Common myeloid progenitor, CD34-positive (primary cell): ENCODE measurements at regions not wholly inside any gene's neighbourhood (a gene's known extent, or its start where the extent isn't known, plus 50 kb on each side); places are given as distances from the start of the nearest gene placed in this dataset.

Experiments
- CTCF ChIA-PET: fragments of 350-600 bp; sonication (Branson Sonifier 250); formaldehyde crosslinking; loops from one replicate; lab custom pipeline; 2021; ENCODE audit warnings: antibody characterized with exemption; lab: Charles Lee
- POLR2A ChIA-PET: fragments of 350-600 bp; sonication (Branson Sonifier 250); formaldehyde crosslinking; loops from one replicate; lab custom pipeline; 2021; ENCODE audit warnings: antibody characterized with exemption; lab: Charles Lee
- DNase-seq, 3 donors: peaks; one replicate each; pipeline versions ENCODE4 v3.0.0 to v3.0.0-alpha.2; 2013
- H3K27ac ChIP-seq, 2 experiments: 1 replicate in 1 of 2; 2 replicates in 1 of 2; pipeline ENCODE4 v1.7.0; 2013; ENCODE audit warnings: inconsistent platforms in 2 of 2, low read length in 2 of 2, mild to moderate bottlenecking in 2 of 2, low read depth in 1 of 2, moderate library complexity in 1 of 2; ENCODE audit not compliant: severe bottlenecking in 2 of 2, insufficient read depth in 1 of 2, poor library complexity in 1 of 2
- H3K27me3 ChIP-seq, 5 experiments: replicated peaks in 2 of 5; 1 replicate in 3 of 5; 2 replicates in 2 of 5; pipeline versions ENCODE4 v1.6.1 to v1.7.0; 2013; ENCODE audit warnings: low read length in 4 of 5, mild to moderate bottlenecking in 2 of 5, moderate library complexity in 2 of 5, inconsistent platforms in 1 of 5; ENCODE audit not compliant: insufficient read depth in 5 of 5, control insufficient read depth in 4 of 5
- H3K36me3 ChIP-seq, 4 experiments: 1 replicate in 2 of 4; 2 replicates in 2 of 4; pipeline versions ENCODE4 v1.6.1 to v1.7.0; 2013; ENCODE audit warnings: low read length in 3 of 4, control low read depth in 1 of 4, mild to moderate bottlenecking in 1 of 4; ENCODE audit not compliant: control insufficient read depth in 4 of 4, insufficient read depth in 4 of 4
- H3K4me1 ChIP-seq, 4 experiments: 1 replicate in 3 of 4; 2 replicates in 1 of 4; pipeline versions ENCODE4 v1.6.1 to v1.7.1; 2013; ENCODE audit warnings: low read length in 3 of 4, mild to moderate bottlenecking in 3 of 4, control low read depth in 1 of 4, inconsistent platforms in 1 of 4, moderate library complexity in 1 of 4; ENCODE audit not compliant: control insufficient read depth in 4 of 4, insufficient read depth in 4 of 4; ENCODE audit errors: control extremely low read depth in 1 of 4
- H3K4me3 ChIP-seq, 7 experiments: 1 replicate in 4 of 7; 2 replicates in 3 of 7; pipeline versions ENCODE4 v1.5.1 to v1.7.0; 2013; ENCODE audit warnings: mild to moderate bottlenecking in 7 of 7, low read length in 6 of 7, moderate library complexity in 6 of 7, inconsistent platforms in 2 of 7, low read depth in 2 of 7, control low read depth in 1 of 7; ENCODE audit not compliant: insufficient read depth in 4 of 7, control insufficient read depth in 1 of 7; ENCODE audit errors: extremely low read depth in 1 of 7
- H3K9me3 ChIP-seq, 5 experiments: 1 replicate in 4 of 5; 2 replicates in 1 of 5; pipeline versions ENCODE4 v1.6.1 to v1.7.1; 2013; ENCODE audit warnings: low read length in 4 of 5, mild to moderate bottlenecking in 2 of 5, inconsistent platforms in 1 of 5, low read depth in 1 of 5, moderate library complexity in 1 of 5; ENCODE audit not compliant: control insufficient read depth in 4 of 5, insufficient read depth in 2 of 5; ENCODE audit errors: control extremely low read depth in 1 of 5
- WGBS: methylation state at CpG from one replicate; pipeline ENCODE4 v1.1.5; 2013; ENCODE audit not compliant: insufficient coverage; 5-methylcytosine and 5-hydroxymethylcytosine counted together

- Histone ChIP-seq H3K4me1 (no peaks in the 10 kb centered on the region), H3K9me3 (peaks cover 0 to 10% (median 2%) of the 10 kb centered on the region in 5 experiments), H3K27ac (no peak overlapping the region), H3K4me3 (no peak overlapping the region), H3K36me3 (no peaks in the 10 kb centered on the region), H3K27me3 (no peaks in the 10 kb centered on the region)
- CTCF ChIA-PET = interaction anchor here (0.9 kb wide), 1 partner anchor 154 kb away, joined by 3 read pairs; no protein-coding TSS in a partner anchor
- POLR2A ChIA-PET = no interaction called here
- DNase-seq = no peak
- WGBS = no CpG with 5 or more reads among the region's 2 CpGs
These were observed 59.3 kb upstream of the SLC2A13 start for GRCh38 chr12:40165179-40165578.

GRCh38 chr12:40164034-40164433, 58.2 kb upstream of the SLC2A13 start:
- no CpG with 5 or more reads among the region's 1 CpG for WGBS
- CTCF ChIA-PET = no interaction called here

DNA sequence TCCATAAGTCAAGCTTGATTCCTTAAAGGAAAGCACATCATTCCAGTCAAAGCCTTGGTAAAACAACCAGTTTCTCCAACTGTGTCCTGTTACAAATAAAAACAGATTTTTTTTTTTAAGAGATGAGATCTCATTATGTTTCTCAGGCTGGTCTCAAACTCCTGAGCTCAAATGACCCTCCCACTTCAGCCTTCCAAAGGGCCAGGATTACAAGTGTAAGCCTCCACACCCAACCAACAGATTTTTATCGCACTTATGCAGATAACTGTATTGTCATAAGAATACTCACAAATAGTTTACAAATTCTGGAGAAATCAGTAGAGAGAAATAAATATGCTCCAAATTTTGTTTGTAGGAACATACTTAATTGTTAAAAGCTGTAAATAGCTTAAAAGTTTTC, 56.2 kb upstream of the SLC2A13 start:
- DNase-seq = no peak
- H3K36me3 ChIP-seq = no peaks in the 10 kb centered on the region
- peaks cover 0 to 7% (median 3%) of the 10 kb centered on the region in 4 experiments for H3K4me1 ChIP-seq
- no CpG with 5 or more reads among the region's 1 CpG for WGBS
- H3K27ac ChIP-seq = no peak overlapping the region
- CTCF ChIA-PET = no interaction called here
- POLR2A ChIA-PET = no interaction called here
- no peak overlapping the region for H3K4me3 ChIP-seq
- peaks cover 0 to 10% (median 2%) of the 10 kb centered on the region in 5 experiments for H3K9me3 ChIP-seq
- H3K27me3 ChIP-seq = no peaks in the 10 kb centered on the region

More at GRCh38 chr12:40164034-40164433, 58.2 kb upstream of the SLC2A13 start:
- DNase-seq = no peak
- Histone ChIP-seq H3K36me3 (no peaks in the 10 kb centered on the region), H3K9me3 (peaks cover 0 to 10% (median 2%) of the 10 kb centered on the region in 5 experiments), H3K4me3 (no peak overlapping the region), H3K27me3 (no peaks in the 10 kb centered on the region), H3K4me1 (peaks cover 0 to 3% (median 0%) of the 10 kb centered on the region in 4 experiments), H3K27ac (no peak overlapping the region)
- POLR2A ChIA-PET = no interaction called here

DNA sequence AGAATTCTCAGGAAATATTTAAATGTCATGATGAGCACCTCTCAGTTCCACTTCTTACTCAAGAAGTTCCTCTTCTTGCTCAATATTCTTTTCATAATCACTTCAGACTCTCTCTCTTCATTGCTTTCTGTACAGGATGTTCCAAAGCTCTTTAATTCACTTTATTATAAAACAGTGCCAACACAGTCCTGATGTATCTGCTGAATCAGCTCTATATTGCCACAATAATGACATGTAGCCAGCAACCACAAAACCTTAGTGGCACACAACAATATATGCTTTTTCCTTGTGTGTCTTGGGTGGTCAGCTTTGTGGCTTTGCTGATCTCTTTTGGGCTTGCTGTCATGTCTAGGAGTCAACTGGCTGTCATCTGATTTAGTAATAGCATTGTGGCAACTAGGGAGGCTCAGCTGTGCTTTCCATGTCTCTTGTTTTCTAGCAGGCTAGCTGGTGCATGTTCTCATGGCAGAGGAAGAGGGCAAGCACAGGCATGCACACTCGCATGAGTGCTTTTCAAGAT, 52.8 kb upstream of the SLC2A13 start:
- ChIA-PET POLR2A (no interaction called here), CTCF (no interaction called here)
- H3K9me3 ChIP-seq = peaks cover 0 to 7% (median 0%) of the 10 kb centered on the region in 5 experiments
- WGBS = no CpG with 5 or more reads among the region's 1 CpG
- H3K27me3 ChIP-seq = no peaks in the 10 kb centered on the region
- H3K4me1 ChIP-seq = peaks cover 0 to 7% (median 4%) of the 10 kb centered on the region in 4 experiments
- H3K4me3 ChIP-seq = no peak overlapping the region
- peak in 1 of 3 donors; percentile 23 for DNase-seq
- no peaks in the 10 kb centered on the region for H3K36me3 ChIP-seq
- H3K27ac ChIP-seq = no peak overlapping the region

DNA sequence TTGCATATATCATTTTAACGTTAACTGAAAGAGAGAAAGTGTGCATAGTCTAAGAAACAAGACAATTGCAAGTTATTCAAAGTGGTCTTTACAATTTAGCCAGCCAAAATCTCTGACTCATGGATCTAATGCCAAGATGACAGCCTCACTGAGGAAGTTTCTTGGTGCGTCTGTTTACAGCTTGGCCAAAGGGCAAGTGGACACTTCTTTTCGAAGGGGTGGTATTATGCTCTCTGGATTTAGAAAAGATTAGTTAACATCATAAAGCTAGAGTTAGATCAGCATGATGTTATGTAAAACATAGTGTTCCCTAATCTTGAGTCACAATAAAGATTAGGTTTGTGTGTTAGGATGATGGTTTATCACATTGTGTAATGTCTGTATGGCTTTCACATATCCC, 51.5 kb upstream of the SLC2A13 start:
- Histone ChIP-seq H3K4me1 (peaks cover 0 to 10% (median 4%) of the 10 kb centered on the region in 4 experiments), H3K27me3 (no peaks in the 10 kb centered on the region), H3K4me3 (no peak overlapping the region), H3K9me3 (peaks cover 0 to 2% (median 0%) of the 10 kb centered on the region in 5 experiments), H3K36me3 (no peaks in the 10 kb centered on the region), H3K27ac (no peak overlapping the region)
- ChIA-PET CTCF (no interaction called here), POLR2A (interaction anchor here (0.5 kb wide), 1 partner anchor 1991 kb away, joined by 3 read pairs; no protein-coding TSS in a partner anchor)
- 94% methylated on average over 2 of the region's 3 CpGs for WGBS
- DNase-seq = no peak

GRCh38 chr12:40156021-40156764, 50.3 kb upstream of the SLC2A13 start:
- DNase-seq = peak in 2 of 3 donors; percentile 40 to 42
- whole genome bisulfite sequencing = 49% methylated on average over 2 of the region's 5 CpGs
- no peaks in the 10 kb centered on the region for H3K9me3 ChIP-seq
- POLR2A ChIA-PET = no interaction called here
- H3K27me3 ChIP-seq = no peaks in the 10 kb centered on the region
- CTCF ChIA-PET = interaction anchor here (1.1 to 1.7 kb wide), 4 partner anchors 29 to 158 kb away, joined by 3 to 7 read pairs (median 4); no protein-coding TSS in a partner anchor
- no peaks in the 10 kb centered on the region for H3K36me3 ChIP-seq
- H3K4me3 ChIP-seq = no peak overlapping the region
- H3K27ac ChIP-seq = no peak overlapping the region
- peaks cover 0 to 10% (median 4%) of the 10 kb centered on the region in 4 experiments for H3K4me1 ChIP-seq
